H9 (cell line): ENCODE measurements at regions not wholly inside any gene's neighbourhood (a gene's known extent, or its start where the extent isn't known, plus 50 kb on each side); places are given as distances from the start of the nearest gene placed in this dataset.

Source experiments
- DNase-seq: peaks from one replicate; pipeline ENCODE4 v3.0.0-alpha.2; 2017
- H2AFZ ChIP-seq: one replicate; pipeline ENCODE4 v1.6.1; 2013; ENCODE audit warnings: mild to moderate bottlenecking, low read length, control low read depth, moderate library complexity
- H2AK5ac ChIP-seq: 2 replicates; pipeline ENCODE4 v1.6.1; 2013; ENCODE audit warnings: low read length, control low read depth, mixed read lengths; ENCODE audit not compliant: insufficient read length
- H2BK120ac ChIP-seq: one replicate; pipeline ENCODE4 v1.6.1; 2013; ENCODE audit warnings: low read depth, mild to moderate bottlenecking, low read length, control low read depth, inconsistent platforms; ENCODE audit not compliant: poor library complexity, severe bottlenecking
- H2BK12ac ChIP-seq: 2 replicates; pipeline ENCODE4 v1.6.1; 2013; ENCODE audit warnings: low read length, control low read depth, mixed read lengths, low read depth; ENCODE audit not compliant: insufficient read length
- H2BK15ac ChIP-seq: 2 replicates; pipeline ENCODE4 v1.6.1; 2013; ENCODE audit warnings: low read depth, low read length, control low read depth
- H2BK20ac ChIP-seq: one replicate; pipeline ENCODE4 v1.6.1; 2013; ENCODE audit warnings: low read depth, mild to moderate bottlenecking, low read length, control low read depth, inconsistent platforms; ENCODE audit not compliant: poor library complexity, severe bottlenecking
- H2BK5ac ChIP-seq: 2 replicates; pipeline ENCODE4 v1.6.1; 2013; ENCODE audit warnings: low read length, control low read depth, mixed read lengths; ENCODE audit not compliant: insufficient read length
- H3K14ac ChIP-seq: 2 replicates; pipeline ENCODE4 v1.6.1; 2013; ENCODE audit warnings: low read length, control low read depth; ENCODE audit not compliant: insufficient read depth
- H3K18ac ChIP-seq: 2 replicates; pipeline ENCODE4 v1.6.1; 2013; ENCODE audit warnings: low read depth, mild to moderate bottlenecking, mixed read lengths, low read length, control low read depth; ENCODE audit not compliant: insufficient read length
- H3K23ac ChIP-seq: 2 replicates; pipeline ENCODE4 v1.6.1; 2013; ENCODE audit warnings: low read length, control low read depth, mixed read lengths, low read depth; ENCODE audit not compliant: insufficient read length
- H3K23me2 ChIP-seq: 2 replicates; pipeline ENCODE4 v1.6.1; 2013; ENCODE audit warnings: low read depth, mild to moderate bottlenecking, mixed read lengths, low read length, control low read depth; ENCODE audit not compliant: insufficient read length, poor library complexity, severe bottlenecking
- H3K27ac ChIP-seq: 2 replicates; pipeline ENCODE4 v1.5.1; 2013; ENCODE audit warnings: low read length, control low read depth, mixed read lengths, low read depth; ENCODE audit not compliant: insufficient read length
- H3K27me3 ChIP-seq: 2 replicates; pipeline ENCODE4 v1.6.1; 2013; ENCODE audit warnings: low read length, control low read depth, inconsistent platforms; ENCODE audit not compliant: insufficient read depth
- H3K4ac ChIP-seq: 2 replicates; pipeline ENCODE4 v1.6.1; 2013; ENCODE audit warnings: low read depth, mild to moderate bottlenecking, control low read depth, inconsistent platforms, low read length, moderate library complexity
- H3K4me1 ChIP-seq: 2 replicates; pipeline ENCODE4 v1.6.1; 2013; ENCODE audit warnings: low read length, control low read depth, inconsistent platforms; ENCODE audit not compliant: insufficient read depth
- H3K4me2 ChIP-seq: 2 replicates; pipeline ENCODE4 v1.6.1; 2013; ENCODE audit warnings: low read length, control low read depth, mixed read lengths; ENCODE audit not compliant: insufficient read length, insufficient read depth
- H3K56ac ChIP-seq: 2 replicates; pipeline ENCODE4 v1.6.1; 2013; ENCODE audit warnings: low read depth, mild to moderate bottlenecking, mixed read lengths, low read length, control low read depth; ENCODE audit not compliant: insufficient read length
- H3K79me1 ChIP-seq: 2 replicates; pipeline ENCODE4 v1.6.1; 2013; ENCODE audit warnings: low read depth, mild to moderate bottlenecking, moderate library complexity, low read length, control low read depth, inconsistent platforms; ENCODE audit not compliant: insufficient read depth, poor library complexity, severe bottlenecking
- H3K79me2 ChIP-seq: 2 replicates; pipeline ENCODE4 v1.6.1; 2013; ENCODE audit warnings: low read length, control low read depth, inconsistent platforms; ENCODE audit not compliant: insufficient read depth
- H3K9ac ChIP-seq: 2 replicates; pipeline ENCODE4 v1.6.1; 2013; ENCODE audit warnings: low read length, control low read depth, mixed read lengths; ENCODE audit not compliant: insufficient read length; ENCODE audit errors: extremely low read depth
- H3K9me3 ChIP-seq: one replicate; pipeline ENCODE4 v1.6.1; 2013; ENCODE audit warnings: low read depth, low read length, inconsistent platforms; ENCODE audit not compliant: control insufficient read depth
- H3T11ph ChIP-seq: one replicate; pipeline ENCODE4 v1.6.1; 2013; ENCODE audit warnings: mild to moderate bottlenecking, low read length, control low read depth, inconsistent platforms
- H4K20me1 ChIP-seq: one replicate; pipeline ENCODE4 v1.6.1; 2013; ENCODE audit not compliant: control insufficient read depth, insufficient read length, insufficient read depth
- H4K5ac ChIP-seq: 2 replicates; pipeline ENCODE4 v1.6.1; 2013; ENCODE audit warnings: low read depth, mild to moderate bottlenecking, mixed read lengths, low read length, control low read depth; ENCODE audit not compliant: insufficient read length
- H4K8ac ChIP-seq: replicated peaks from 2 replicates; pipeline ENCODE4 v1.6.1; 2013; ENCODE audit warnings: low read length, control low read depth, mixed read lengths, low read depth; ENCODE audit not compliant: insufficient read length
- H4K91ac ChIP-seq: 2 replicates; pipeline ENCODE4 v1.6.1; 2013; ENCODE audit warnings: low read depth, mild to moderate bottlenecking, moderate library complexity, mixed read lengths, low read length, control low read depth; ENCODE audit not compliant: insufficient read length
- H3K27ac Mint-ChIP-seq, 3 experiments: 2 replicates in 2 of 3; 3 replicates in 1 of 3; pipeline ENCODE4 v1.8.0; 2020 to 2021; ENCODE audit warnings: mixed read lengths in 3 of 3, mild to moderate bottlenecking in 1 of 3, moderate library complexity in 1 of 3
- H3K27me3 Mint-ChIP-seq: 2 replicates; pipeline ENCODE4 v1.8.0; 2021; ENCODE audit warnings: low read depth, mild to moderate bottlenecking, moderate library complexity, mixed read lengths
- H3K36me3 Mint-ChIP-seq, 3 experiments: 2 replicates in 2 of 3; 3 replicates in 1 of 3; pipeline ENCODE4 v1.8.0; 2020 to 2021; ENCODE audit warnings: low read depth in 3 of 3, mixed read lengths in 3 of 3; ENCODE audit not compliant: insufficient read depth in 1 of 3
- H3K4me1 Mint-ChIP-seq, 2 experiments: 2 replicates each; pipeline ENCODE4 v1.8.0; 2020; ENCODE audit warnings: mixed read lengths in 2 of 2
- H3K4me3 Mint-ChIP-seq, 2 experiments: 2 replicates in 1 of 2; 3 replicates in 1 of 2; pipeline ENCODE4 v1.8.0; 2020 to 2021; ENCODE audit warnings: mild to moderate bottlenecking in 2 of 2, mixed read lengths in 2 of 2, moderate library complexity in 1 of 2
- H3K9me3 Mint-ChIP-seq, 2 experiments: 2 replicates in 1 of 2; 3 replicates in 1 of 2; pipeline ENCODE4 v1.8.0; 2020; ENCODE audit warnings: mild to moderate bottlenecking in 2 of 2, mixed read lengths in 2 of 2, moderate library complexity in 1 of 2
- CTCF ChIP-seq: fragments of 200-600 bp; sonication (generic); conservative IDR thresholded peaks from 3 replicates; pipeline ENCODE4 v1.8.0; 2021; ENCODE audit warnings: antibody characterized with exemption, mild to moderate bottlenecking
- WGBS: extraction: QIAGEN DNeasy Blood & Tissue Kit; methylation state at CpG from one replicate; pipeline ENCODE4 v1.1.7; 2013; ENCODE audit warnings: missing lambda C conversion rate, low lambda C conversion rate, mixed read lengths; ENCODE audit not compliant: insufficient read length; ENCODE audit errors: extremely low coverage; 5-methylcytosine and 5-hydroxymethylcytosine counted together

GRCh38 chr21:19368944-19369343 is 965.4 kb upstream of the TMPRSS15 start:
- Mint-ChIP-seq H3K9me3 (no peaks in the 10 kb centered on the region), H3K27ac (no peak overlapping the region), H3K27me3 (no peaks in the 10 kb centered on the region), H3K4me3 (no peak overlapping the region), H3K4me1 (no peaks in the 10 kb centered on the region), H3K36me3 (no peaks in the 10 kb centered on the region)
- no peak overlapping the region for H3K18ac ChIP-seq
- no peaks in the 10 kb centered on the region for H3K79me2 ChIP-seq
- no peaks in the 10 kb centered on the region for H3K23me2 ChIP-seq
- H3K9me3 ChIP-seq, result no peaks in the 10 kb centered on the region
- no peak for DNase-seq
- H3K4ac ChIP-seq, result no peak overlapping the region
- H3K56ac ChIP-seq, result no peak overlapping the region
- H4K5ac ChIP-seq, result no peak overlapping the region
- H3K79me1 ChIP-seq, result no peaks in the 10 kb centered on the region
- no peak overlapping the region for H2BK15ac ChIP-seq
- H3K27me3 ChIP-seq, result no peaks in the 10 kb centered on the region
- no peaks in the 10 kb centered on the region for H4K20me1 ChIP-seq
- H3K9ac ChIP-seq, result no peak overlapping the region
- H4K91ac ChIP-seq, result no peak overlapping the region
- no peak for TF ChIP-seq CTCF
- H3K27ac ChIP-seq, result no peak overlapping the region
- no peak overlapping the region for H2BK12ac ChIP-seq
- H3T11ph ChIP-seq, result no peak overlapping the region
- no peak overlapping the region for H2BK5ac ChIP-seq
- no peak overlapping the region for H2AFZ ChIP-seq
- WGBS, result no CpG with 5 or more reads among the region's 1 CpG
- H3K4me1 ChIP-seq, result no peaks in the 10 kb centered on the region
- no peak overlapping the region for H4K8ac ChIP-seq
- H3K4me2 ChIP-seq, result no peak overlapping the region
- no peak overlapping the region for H2AK5ac ChIP-seq
- no peak overlapping the region for H2BK120ac ChIP-seq
- H3K14ac ChIP-seq, result no peak overlapping the region
- H2BK20ac ChIP-seq, result no peak overlapping the region
- no peak overlapping the region for H3K23ac ChIP-seq
